NCI-H226 (cell line): ENCODE measurements at regions not wholly inside any gene's neighbourhood (a gene's known extent, or its start where the extent isn't known, plus 50 kb on each side); places are given as distances from the start of the nearest gene placed in this dataset.
A peak's percentile ranks its signal among the peaks of the same experiment; 100 is the strongest.
"Not testable (repeated sequence)": the region's sequence is repeated elsewhere in the genome, so short reads cannot be mapped to it uniquely, and the experiment has no call there.

ENCODE experiments used
- DNase-seq: peaks from one replicate; pipeline ENCODE4 v3.0.0-alpha.2; 2015

GRCh38 chr5:99879791-99880511, 655.2 kb upstream of the FAM174A start:
- DNase-seq = no peak

GRCh38 chr5:99878830-99879229, 656.3 kb upstream of the FAM174A start:
- DNase-seq = no peak

GRCh38 chr5:99866740-99867139, 668.4 kb upstream of the FAM174A start:
- DNase-seq = no peak

GRCh38 chr5:99865159-99865558, 670.0 kb upstream of the FAM174A start:
- no peak for DNase-seq

- no peak for DNase-seq
Observed at GRCh38 chr5:99835791-99836190, 699.4 kb upstream of the FAM174A start.

GRCh38 chr5:99827136-99827535, 708.0 kb upstream of the FAM174A start:
- no peak for DNase-seq

- DNase-seq = no peak
Observed at GRCh38 chr5:99817796-99818195, 717.4 kb upstream of the FAM174A start.

- no peak for DNase-seq
Observed at GRCh38 chr5:99814321-99815063, 720.7 kb upstream of the FAM174A start.

- DNase-seq = no peak
Observed at GRCh38 chr5:99808657-99809230, 726.4 kb upstream of the FAM174A start.

- no peak for DNase-seq
Observed at GRCh38 chr5:99807346-99807745, 727.8 kb upstream of the FAM174A start.

GRCh38 chr5:99795031-99795430, 740.1 kb upstream of the FAM174A start:
- DNase-seq = no peak

GRCh38 chr5:99788482-99788881, 746.7 kb upstream of the FAM174A start:
- DNase-seq = no peak

- no peak for DNase-seq
Observed at GRCh38 chr5:99775189-99775588, 760.0 kb upstream of the FAM174A start.

GRCh38 chr5:99773290-99773689, 761.9 kb upstream of the FAM174A start:
- no peak for DNase-seq

GRCh38 chr5:99771296-99771695, 763.9 kb upstream of the FAM174A start:
- DNase-seq = peak; percentile 2

GRCh38 chr5:99765011-99765410, 770.2 kb upstream of the FAM174A start:
- DNase-seq = no peak

- DNase-seq = no peak
Observed at GRCh38 chr5:99763021-99763774, 772.0 kb upstream of the FAM174A start.

- no peak for DNase-seq
Observed at GRCh38 chr5:99747342-99747741, 787.8 kb upstream of the FAM174A start.

- not testable (repeated sequence) for DNase-seq
Observed at GRCh38 chr5:99733146-99733545, 802.0 kb upstream of the FAM174A start.

GRCh38 chr5:99730653-99731052, 801.8 kb upstream of the CHD1 start:
- peak; percentile 74 for DNase-seq

- DNase-seq = no peak
Observed at GRCh38 chr5:99724732-99725290, 796.0 kb upstream of the CHD1 start.

- DNase-seq = no peak
Observed at GRCh38 chr5:99721506-99721905, 792.7 kb upstream of the CHD1 start.

GRCh38 chr5:99715921-99716320, 787.1 kb upstream of the CHD1 start:
- no peak for DNase-seq
